ENCODE measurements at regions not wholly inside any gene's neighbourhood (a gene's known extent, or its start where the extent isn't known, plus 50 kb on each side); places are given as distances from the start of the nearest gene placed in this dataset.

GRCh38 chr13:44693156-44693764 is 117.1 kb upstream of the TSC22D1 start:
- H3K27me3 ChIP-seq = no peaks in the 10 kb centered on the region
- no peak overlapping the region for H3K4me3 ChIP-seq (replicated peaks in 1 of 3)
- TF ChIP-seq CTCF (IDR thresholded peaks at IDR 0.05) (no peak), POLR2A (IDR thresholded peaks at IDR 0.05) (no peak)
- 75 to 82% methylated on average over 6 of the region's 6 CpGs for WGBS, 2 donors
- H3K4me1 ChIP-seq = no peaks in the 10 kb centered on the region
- no peaks in the 10 kb centered on the region for H3K9me3 ChIP-seq
- H3K27ac ChIP-seq = no peak overlapping the region
- intact Hi-C loops (cut with DNase I) = no loop called here
- no peak for DNase-seq
- no peaks in the 10 kb centered on the region for H3K36me3 ChIP-seq

- Histone ChIP-seq H3K27ac (no peak overlapping the region), H3K27me3 (no peaks in the 10 kb centered on the region), H3K36me3 (no peaks in the 10 kb centered on the region), H3K4me1 (no peaks in the 10 kb centered on the region), H3K4me3 (replicated peaks in 1 of 3) (no peak overlapping the region), H3K9me3 (no peaks in the 10 kb centered on the region)
- TF ChIP-seq CTCF (IDR thresholded peaks at IDR 0.05) (no peak), POLR2A (IDR thresholded peaks at IDR 0.05) (no peak)
- intact Hi-C loops (cut with DNase I) = no loop called here
- DNase-seq = no peak
- 82 to 89% methylated on average over 2 of the region's 2 CpGs for WGBS, 2 donors
Observed at GRCh38 chr13:44692173-44692713, 116.1 kb upstream of the TSC22D1 start.

- Histone ChIP-seq H3K27me3 (no peaks in the 10 kb centered on the region), H3K36me3 (no peaks in the 10 kb centered on the region), H3K9me3 (no peaks in the 10 kb centered on the region), H3K4me3 (replicated peaks in 1 of 3) (no peak overlapping the region), H3K4me1 (no peaks in the 10 kb centered on the region), H3K27ac (no peak overlapping the region)
- DNase-seq = no peak
- 83 to 92% methylated on average over 5 of the region's 5 CpGs for WGBS, 2 donors
- no peak for TF ChIP-seq CTCF (IDR thresholded peaks at IDR 0.05)
- intact Hi-C loops (cut with DNase I) = no loop called here
Observed at GRCh38 chr13:44690376-44690775, 114.2 kb upstream of the TSC22D1 start.

GRCh38 chr13:44688652-44689051 is 112.5 kb upstream of the TSC22D1 start:
- TF ChIP-seq POLR2A (IDR thresholded peaks at IDR 0.05) (no peak), CTCF (IDR thresholded peaks at IDR 0.05) (no peak)
- Histone ChIP-seq H3K27ac (no peak overlapping the region), H3K9me3 (no peaks in the 10 kb centered on the region), H3K27me3 (no peaks in the 10 kb centered on the region), H3K4me3 (replicated peaks in 1 of 3) (no peak overlapping the region), H3K36me3 (no peaks in the 10 kb centered on the region), H3K4me1 (no peaks in the 10 kb centered on the region)
- DNase-seq = no peak
- intact Hi-C loops (cut with DNase I) = no loop called here

- H3K36me3 ChIP-seq = no peaks in the 10 kb centered on the region
- H3K4me1 ChIP-seq = no peaks in the 10 kb centered on the region
- WGBS, 2 donors = 93 to 95% methylated on average over 4 of the region's 4 CpGs
- no peak overlapping the region for H3K4me3 ChIP-seq (replicated peaks in 1 of 3)
- no peaks in the 10 kb centered on the region for H3K27me3 ChIP-seq
- no peak overlapping the region for H3K27ac ChIP-seq
- intact Hi-C loops (cut with DNase I) = no loop called here
- H3K9me3 ChIP-seq = no peaks in the 10 kb centered on the region
- TF ChIP-seq CTCF (IDR thresholded peaks at IDR 0.05) (no peak), POLR2A (IDR thresholded peaks at IDR 0.05) (no peak)
- DNase-seq = no peak
Observed at GRCh38 chr13:44686531-44686934, 110.4 kb upstream of the TSC22D1 start.

Data from thyroid gland (tissue), 4 donors.